ENCODE measurements at regions not wholly inside any gene's neighbourhood (a gene's known extent, or its start where the extent isn't known, plus 50 kb on each side); places are given as distances from the start of the nearest gene placed in this dataset.
A peak's percentile ranks its signal among the peaks of the same experiment; 100 is the strongest.

- no peak overlapping the region for H3K27ac ChIP-seq (ENCODE audit: low read depth, low read length)
- no peaks in the 10 kb centered on the region for H3K27me3 ChIP-seq (ENCODE audit: control insufficient read depth, insufficient read depth, low read length)
- no peak overlapping the region for H3K4me3 ChIP-seq (ENCODE audit: low read length)
- H3K9ac ChIP-seq (ENCODE audit: low read length) = no peak overlapping the region
- peaks cover 15% of the 10 kb centered on the region for H3K4me1 ChIP-seq (ENCODE audit: control insufficient read depth, insufficient read depth, low read length)
- H3K36me3 ChIP-seq (ENCODE audit: control insufficient read depth, insufficient read depth, low read length) = no peaks in the 10 kb centered on the region
Observed at GRCh38 chr3:177810162-177810623, 612.9 kb upstream of the TBL1XR1 start.

- Histone ChIP-seq H3K4me3 (ENCODE audit: low read length) (no peak overlapping the region), H3K4me1 (ENCODE audit: control insufficient read depth, insufficient read depth, low read length) (peaks cover 15% of the 10 kb centered on the region), H3K27me3 (ENCODE audit: control insufficient read depth, insufficient read depth, low read length) (no peaks in the 10 kb centered on the region), H3K27ac (ENCODE audit: low read depth, low read length) (no peak overlapping the region), H3K36me3 (ENCODE audit: control insufficient read depth, insufficient read depth, low read length) (no peaks in the 10 kb centered on the region), H3K9ac (ENCODE audit: low read length) (no peak overlapping the region)
Observed at GRCh38 chr3:177811112-177811511, 613.8 kb upstream of the TBL1XR1 start.

GRCh38 chr3:177811835-177812234 lies 614.6 kb upstream of the TBL1XR1 start:
- Histone ChIP-seq H3K27me3 (ENCODE audit: control insufficient read depth, insufficient read depth, low read length) (no peaks in the 10 kb centered on the region), H3K36me3 (ENCODE audit: control insufficient read depth, insufficient read depth, low read length) (no peaks in the 10 kb centered on the region), H3K4me1 (ENCODE audit: control insufficient read depth, insufficient read depth, low read length) (peaks cover 20% of the 10 kb centered on the region), H3K9ac (ENCODE audit: low read length) (no peak overlapping the region), H3K27ac (ENCODE audit: low read depth, low read length) (no peak overlapping the region), H3K4me3 (ENCODE audit: low read length) (no peak overlapping the region)

- Histone ChIP-seq H3K36me3 (ENCODE audit: control insufficient read depth, insufficient read depth, low read length) (no peaks in the 10 kb centered on the region), H3K27ac (ENCODE audit: low read depth, low read length) (peak overlapping the region; percentile 55), H3K27me3 (ENCODE audit: control insufficient read depth, insufficient read depth, low read length) (no peaks in the 10 kb centered on the region), H3K9ac (ENCODE audit: low read length) (no peak overlapping the region), H3K4me1 (ENCODE audit: control insufficient read depth, insufficient read depth, low read length) (peaks cover 22% of the 10 kb centered on the region), H3K4me3 (ENCODE audit: low read length) (no peak overlapping the region)
Observed at GRCh38 chr3:177812492-177812891, 615.2 kb upstream of the TBL1XR1 start.

GRCh38 chr3:177813322-177813721 lies 616.0 kb upstream of the TBL1XR1 start:
- Histone ChIP-seq H3K9ac (ENCODE audit: low read length) (no peak overlapping the region), H3K4me3 (ENCODE audit: low read length) (no peak overlapping the region), H3K4me1 (ENCODE audit: control insufficient read depth, insufficient read depth, low read length) (peaks cover 22% of the 10 kb centered on the region), H3K27ac (ENCODE audit: low read depth, low read length) (no peak overlapping the region), H3K27me3 (ENCODE audit: control insufficient read depth, insufficient read depth, low read length) (no peaks in the 10 kb centered on the region), H3K36me3 (ENCODE audit: control insufficient read depth, insufficient read depth, low read length) (no peaks in the 10 kb centered on the region)

- Histone ChIP-seq H3K36me3 (ENCODE audit: control insufficient read depth, insufficient read depth, low read length) (no peaks in the 10 kb centered on the region), H3K9ac (ENCODE audit: low read length) (no peak overlapping the region), H3K27ac (ENCODE audit: low read depth, low read length) (peak overlapping the region; percentile 34), H3K4me3 (ENCODE audit: low read length) (no peak overlapping the region), H3K27me3 (ENCODE audit: control insufficient read depth, insufficient read depth, low read length) (no peaks in the 10 kb centered on the region), H3K4me1 (ENCODE audit: control insufficient read depth, insufficient read depth, low read length) (peaks cover 22% of the 10 kb centered on the region)
Observed at GRCh38 chr3:177816667-177817208, 619.5 kb upstream of the TBL1XR1 start.

- H3K9ac ChIP-seq (ENCODE audit: low read length) = no peak overlapping the region
- H3K27me3 ChIP-seq (ENCODE audit: control insufficient read depth, insufficient read depth, low read length) = no peaks in the 10 kb centered on the region
- no peak overlapping the region for H3K27ac ChIP-seq (ENCODE audit: low read depth, low read length)
- no peaks in the 10 kb centered on the region for H3K36me3 ChIP-seq (ENCODE audit: control insufficient read depth, insufficient read depth, low read length)
- H3K4me3 ChIP-seq (ENCODE audit: low read length) = no peak overlapping the region
- peaks cover 21% of the 10 kb centered on the region for H3K4me1 ChIP-seq (ENCODE audit: control insufficient read depth, insufficient read depth, low read length)
Observed at GRCh38 chr3:177817751-177818150, 620.5 kb upstream of the TBL1XR1 start.

GRCh38 chr3:177818712-177819240 lies 621.5 kb upstream of the TBL1XR1 start:
- H3K36me3 ChIP-seq (ENCODE audit: control insufficient read depth, insufficient read depth, low read length) = no peaks in the 10 kb centered on the region
- H3K27ac ChIP-seq (ENCODE audit: low read depth, low read length) = no peak overlapping the region
- H3K4me1 ChIP-seq (ENCODE audit: control insufficient read depth, insufficient read depth, low read length) = peaks cover 23% of the 10 kb centered on the region
- H3K9ac ChIP-seq (ENCODE audit: low read length) = no peak overlapping the region
- H3K27me3 ChIP-seq (ENCODE audit: control insufficient read depth, insufficient read depth, low read length) = no peaks in the 10 kb centered on the region
- no peak overlapping the region for H3K4me3 ChIP-seq (ENCODE audit: low read length)

- Histone ChIP-seq H3K9ac (ENCODE audit: low read length) (no peak overlapping the region), H3K27me3 (ENCODE audit: control insufficient read depth, insufficient read depth, low read length) (no peaks in the 10 kb centered on the region), H3K27ac (ENCODE audit: low read depth, low read length) (no peak overlapping the region), H3K36me3 (ENCODE audit: control insufficient read depth, insufficient read depth, low read length) (no peaks in the 10 kb centered on the region), H3K4me1 (ENCODE audit: control insufficient read depth, insufficient read depth, low read length) (peaks cover 36% of the 10 kb centered on the region), H3K4me3 (ENCODE audit: low read length) (no peak overlapping the region)
Observed at GRCh38 chr3:177820683-177821316, 623.5 kb upstream of the TBL1XR1 start.

GRCh38 chr3:177822681-177823096 lies 625.4 kb upstream of the TBL1XR1 start:
- peaks cover 38% of the 10 kb centered on the region for H3K4me1 ChIP-seq (ENCODE audit: control insufficient read depth, insufficient read depth, low read length)
- peak overlapping the region; percentile 24 for H3K27ac ChIP-seq (ENCODE audit: low read depth, low read length)
- H3K27me3 ChIP-seq (ENCODE audit: control insufficient read depth, insufficient read depth, low read length) = no peaks in the 10 kb centered on the region
- H3K36me3 ChIP-seq (ENCODE audit: control insufficient read depth, insufficient read depth, low read length) = no peaks in the 10 kb centered on the region
- no peak overlapping the region for H3K9ac ChIP-seq (ENCODE audit: low read length)
- no peak overlapping the region for H3K4me3 ChIP-seq (ENCODE audit: low read length)

GRCh38 chr3:177823701-177824189 lies 626.5 kb upstream of the TBL1XR1 start:
- no peak overlapping the region for H3K9ac ChIP-seq (ENCODE audit: low read length)
- no peak overlapping the region for H3K4me3 ChIP-seq (ENCODE audit: low read length)
- no peaks in the 10 kb centered on the region for H3K27me3 ChIP-seq (ENCODE audit: control insufficient read depth, insufficient read depth, low read length)

GRCh38 chr3:177824190-177824786 lies 627.0 kb upstream of the TBL1XR1 start:
- Histone ChIP-seq H3K4me1 (ENCODE audit: control insufficient read depth, insufficient read depth, low read length) (peaks cover 38% of the 10 kb centered on the region), H3K9ac (ENCODE audit: low read length) (no peak overlapping the region), H3K36me3 (ENCODE audit: control insufficient read depth, insufficient read depth, low read length) (no peaks in the 10 kb centered on the region), H3K27me3 (ENCODE audit: control insufficient read depth, insufficient read depth, low read length) (no peaks in the 10 kb centered on the region), H3K27ac (ENCODE audit: low read depth, low read length) (peak overlapping the region; percentile 81), H3K4me3 (ENCODE audit: low read length) (no peak overlapping the region)

More at GRCh38 chr3:177823701-177824189, 626.5 kb upstream of the TBL1XR1 start:
- Histone ChIP-seq H3K4me1 (ENCODE audit: control insufficient read depth, insufficient read depth, low read length) (peaks cover 38% of the 10 kb centered on the region), H3K36me3 (ENCODE audit: control insufficient read depth, insufficient read depth, low read length) (no peaks in the 10 kb centered on the region), H3K27ac (ENCODE audit: low read depth, low read length) (peak overlapping the region; percentile 81)

Measured in rectal smooth muscle tissue (tissue), 1 donor.